IPS-NIHi11 (cell line): ENCODE measurements at regions not wholly inside any gene's neighbourhood (a gene's known extent, or its start where the extent isn't known, plus 50 kb on each side); places are given as distances from the start of the nearest gene placed in this dataset.
"Not testable (repeated sequence)": the region's sequence is repeated elsewhere in the genome, so short reads cannot be mapped to it uniquely, and the experiment has no call there.

Source experiments
- DNase-seq: peaks from one replicate; pipeline ENCODE4 v3.0.0; 2012; ENCODE audit warnings: mixed read lengths, low spot score

DNA sequence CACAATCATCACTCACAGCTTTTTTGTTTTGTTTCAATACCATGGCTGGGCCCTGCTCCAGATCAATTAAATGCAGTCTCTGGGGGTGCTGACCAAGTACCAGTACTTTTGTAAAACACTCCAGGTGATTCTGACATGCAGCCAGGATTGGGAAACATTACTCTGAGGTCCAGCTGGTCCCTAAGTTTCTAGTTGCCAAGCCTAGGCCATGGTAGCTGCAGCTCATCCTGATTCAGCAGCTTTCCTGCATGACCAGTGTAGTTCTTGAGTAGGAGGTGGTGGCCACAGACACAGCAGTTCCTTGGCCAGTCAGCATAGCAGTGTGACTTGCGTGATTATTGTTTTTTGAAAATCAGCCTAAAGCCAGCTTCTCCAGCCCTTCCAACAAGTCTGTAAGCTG is 859.1 kb downstream of the DIAPH3 start:
- no peak for DNase-seq

DNA sequence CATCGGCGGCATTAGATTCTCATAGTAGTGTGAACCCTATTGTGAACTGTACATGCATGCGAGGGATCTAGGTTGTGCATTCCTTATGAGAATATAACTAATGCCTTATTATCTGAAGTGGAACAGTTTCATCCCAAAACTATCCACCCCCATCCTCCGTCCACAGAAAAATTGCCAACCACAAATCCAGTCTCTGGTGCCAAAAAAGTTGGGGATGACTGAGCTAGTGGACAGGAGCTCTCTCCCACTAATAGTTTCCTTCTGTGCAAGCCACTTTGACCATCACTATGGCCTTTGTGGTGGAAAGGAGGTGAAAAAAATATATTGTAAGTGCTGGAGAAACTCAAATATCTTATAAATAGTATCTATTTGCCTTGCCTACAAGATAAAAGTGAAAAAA is 857.8 kb downstream of the DIAPH3 start:
- no peak for DNase-seq

GRCh38 chr13:59312776-59313175 is 851.0 kb downstream of the DIAPH3 start:
- DNase-seq, result no peak

- DNase-seq, result peak; percentile 66
Observed at GRCh38 chr13:59318320-59318930, 845.3 kb downstream of the DIAPH3 start.

DNA sequence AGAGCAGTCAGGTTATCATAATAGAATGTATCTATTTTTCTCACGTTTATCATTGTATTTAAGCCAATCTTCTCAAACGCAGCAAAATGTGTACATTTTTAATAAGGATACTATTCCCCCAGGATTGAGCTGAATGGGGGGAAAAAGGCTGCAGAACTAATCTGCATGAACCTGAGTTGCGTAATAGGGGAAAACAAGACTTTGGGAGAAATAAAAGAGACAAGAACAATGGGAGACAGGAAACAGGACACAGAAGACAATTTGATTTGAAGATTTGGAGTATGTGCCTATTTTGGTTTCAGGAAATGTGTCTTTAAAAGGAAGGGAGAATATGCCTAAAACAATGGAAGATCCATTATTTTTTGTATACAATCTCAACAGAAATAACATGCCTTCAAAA is 844.5 kb downstream of the DIAPH3 start:
- no peak for DNase-seq

DNA sequence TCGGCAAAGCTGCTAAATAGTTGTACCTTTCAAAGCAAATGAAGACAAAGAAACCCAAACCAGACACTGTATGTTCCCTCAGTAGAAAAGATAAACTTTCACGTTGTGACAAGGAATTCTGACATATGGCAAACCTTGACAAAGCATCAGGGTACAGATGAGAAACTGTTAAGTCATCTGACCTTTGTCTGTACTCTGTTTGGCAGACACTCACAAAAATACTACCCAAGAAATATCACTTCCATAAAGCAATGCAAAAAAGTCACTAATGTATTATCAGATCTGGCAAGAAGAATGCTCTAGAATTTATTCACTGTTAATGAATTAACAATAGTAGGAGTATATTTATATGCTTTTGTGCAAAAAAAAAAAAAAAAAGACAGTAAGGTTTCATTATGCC is 843.7 kb downstream of the DIAPH3 start:
- no peak for DNase-seq

- DNase-seq, result not testable (repeated sequence)
Observed at GRCh38 chr13:59324401-59324800, 839.3 kb downstream of the DIAPH3 start.

- DNase-seq, result no peak
Observed at GRCh38 chr13:59326717-59327116, 837.0 kb downstream of the DIAPH3 start.

DNA sequence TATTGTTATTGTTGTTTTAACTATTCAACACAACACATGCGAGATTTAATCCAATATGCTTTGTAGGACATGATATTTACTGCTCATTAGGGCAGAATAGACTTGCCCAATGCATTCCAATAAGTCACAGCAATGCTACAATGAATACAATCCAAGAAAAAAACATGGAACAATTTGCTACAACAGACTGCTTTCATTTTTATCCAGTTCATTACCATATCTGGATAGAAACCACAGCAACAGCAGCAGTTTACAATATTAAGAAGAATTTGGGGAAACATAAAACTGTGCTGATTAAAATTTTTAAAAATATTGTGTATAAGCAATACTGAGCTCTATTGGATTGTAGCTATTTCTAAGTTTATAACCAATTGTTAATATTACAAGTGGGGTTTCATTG is 833.0 kb downstream of the DIAPH3 start:
- no peak for DNase-seq

DNA sequence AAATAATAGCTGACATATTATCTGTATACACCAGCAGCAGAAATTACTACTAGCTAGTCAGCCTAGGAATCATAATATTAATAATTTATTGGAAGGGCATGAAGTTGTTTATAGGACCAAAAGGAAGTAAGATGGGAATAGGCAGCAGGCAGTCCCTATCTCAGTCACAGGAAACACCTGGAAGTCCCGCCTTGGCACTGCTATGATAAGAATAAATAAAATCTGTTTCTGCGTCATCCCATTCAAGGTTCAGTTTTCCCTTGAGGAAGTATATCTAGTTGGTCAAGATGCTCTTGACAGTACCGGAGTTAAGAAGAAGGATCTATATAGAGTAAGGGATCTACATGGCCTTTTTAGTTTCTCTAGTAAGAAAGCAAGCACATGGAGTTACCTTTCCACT is 830.8 kb downstream of the DIAPH3 start:
- DNase-seq, result no peak

DNA sequence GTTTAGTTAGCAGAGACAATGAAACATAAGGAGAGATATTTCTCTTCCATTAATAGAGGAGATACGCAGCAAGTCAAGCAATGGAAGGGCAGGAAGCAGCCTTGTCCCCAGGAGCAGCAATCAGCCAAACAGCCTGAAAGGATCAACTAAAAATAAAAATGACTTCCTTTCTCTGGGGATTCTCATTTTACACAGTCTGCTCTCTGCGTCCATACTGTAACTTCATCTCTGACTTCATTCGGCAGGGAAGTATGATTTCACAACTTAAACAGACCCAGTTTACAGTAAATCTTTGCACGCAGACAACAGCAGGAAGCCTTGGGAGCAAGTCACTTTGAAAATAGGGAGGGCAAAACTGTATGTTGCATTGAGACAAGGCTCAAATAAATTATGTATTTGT is 826.7 kb downstream of the DIAPH3 start:
- DNase-seq, result no peak

DNA sequence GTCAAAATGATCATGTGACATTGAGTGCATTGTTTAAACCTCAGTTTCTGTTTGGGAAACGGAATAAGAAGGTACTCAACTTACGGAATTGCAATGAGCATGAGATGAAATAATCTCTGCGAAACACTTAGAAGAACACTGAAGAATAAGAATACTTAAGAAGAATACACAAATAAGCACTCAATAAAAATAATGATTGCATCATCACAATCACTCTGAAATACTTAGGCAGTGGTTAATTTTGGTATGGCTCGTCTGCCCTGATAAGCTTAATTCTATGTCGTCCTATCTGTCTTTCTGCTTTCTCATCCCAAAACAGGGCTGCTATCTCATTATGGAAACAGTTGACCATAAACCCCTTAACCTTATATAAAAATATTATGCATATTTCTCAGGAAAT is 823.6 kb downstream of the DIAPH3 start:
- no peak for DNase-seq

GRCh38 chr13:59340581-59340980 is 823.1 kb downstream of the DIAPH3 start:
- DNase-seq, result no peak

DNA sequence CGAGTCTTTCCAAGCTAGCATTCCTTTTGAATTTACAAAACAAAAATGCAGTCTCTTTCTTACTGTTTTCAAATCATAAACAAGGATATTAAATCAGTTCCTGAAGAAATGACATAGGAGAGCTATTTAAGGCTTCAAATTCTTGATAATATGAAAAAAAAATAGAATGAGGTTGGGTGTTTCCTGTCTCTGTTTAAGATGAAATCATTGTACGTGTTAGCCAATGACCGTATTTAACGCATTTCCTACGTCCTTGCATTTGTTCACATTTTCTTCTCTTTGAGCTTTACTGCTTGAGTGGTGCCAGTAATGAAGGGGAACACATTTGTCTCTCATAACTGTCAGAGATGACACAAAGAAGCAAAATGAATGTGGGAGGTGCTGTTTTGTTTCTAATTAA is 821.3 kb downstream of the DIAPH3 start:
- no peak for DNase-seq

- DNase-seq, result no peak
Observed at GRCh38 chr13:59343132-59343531, 820.6 kb downstream of the DIAPH3 start.

DNA sequence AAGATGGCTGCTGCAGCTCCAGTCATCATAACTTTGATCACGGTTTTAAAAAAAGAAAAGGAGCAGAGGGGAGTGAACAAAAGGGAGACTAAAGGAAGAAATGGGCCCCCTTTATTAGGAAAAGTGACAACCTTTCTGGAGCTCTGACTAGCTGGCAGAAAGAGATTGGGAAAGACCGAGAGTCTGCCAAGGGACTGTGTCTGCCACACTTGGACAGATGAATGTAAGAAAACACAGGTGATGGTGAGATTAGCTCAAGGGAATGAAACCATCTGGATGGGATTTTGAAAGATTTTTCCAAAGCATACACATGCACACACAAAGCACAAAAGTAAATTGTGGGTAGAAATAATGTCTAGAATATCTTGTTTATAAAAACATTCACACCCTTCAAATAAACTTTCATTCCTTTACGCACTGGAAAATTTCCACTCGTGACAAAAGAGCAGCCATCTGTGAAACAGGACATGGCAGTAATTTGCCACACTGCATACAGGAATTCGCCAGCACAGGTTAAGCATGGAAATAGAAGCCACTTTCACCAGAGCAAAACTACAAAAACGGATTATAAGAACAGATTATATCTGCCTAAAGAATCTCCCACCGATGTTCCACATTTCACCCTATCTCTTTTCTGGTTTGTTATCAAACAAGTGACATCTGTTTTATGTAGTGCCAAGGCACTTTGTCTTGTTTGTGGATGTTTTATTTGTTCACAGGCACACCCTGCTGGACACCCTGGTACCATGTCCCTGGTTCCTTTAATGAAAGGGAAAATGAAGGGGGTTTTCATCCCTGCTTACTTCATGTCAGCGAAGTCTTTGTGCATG is 819.5 kb downstream of the DIAPH3 start:
- no peak for DNase-seq

DNA sequence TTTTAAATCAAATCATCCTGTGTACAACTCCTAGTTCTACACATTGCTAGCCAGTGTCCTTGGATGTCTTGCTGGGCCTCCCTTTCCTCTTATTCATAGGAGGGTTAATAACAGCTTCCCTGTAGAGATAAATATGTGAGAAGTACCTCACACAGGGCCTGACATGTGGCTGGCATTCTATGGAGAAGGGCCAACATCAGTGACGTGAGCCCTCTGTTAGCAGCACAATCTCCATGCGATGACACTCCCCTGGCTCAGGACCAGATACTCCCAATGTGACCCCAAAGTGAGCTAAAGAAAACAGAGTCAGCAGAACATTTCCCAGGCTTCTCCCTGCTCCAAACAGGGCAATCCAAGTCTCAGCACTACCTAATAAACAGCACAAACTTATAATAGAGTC is 818.4 kb downstream of the DIAPH3 start:
- DNase-seq, result no peak

DNA sequence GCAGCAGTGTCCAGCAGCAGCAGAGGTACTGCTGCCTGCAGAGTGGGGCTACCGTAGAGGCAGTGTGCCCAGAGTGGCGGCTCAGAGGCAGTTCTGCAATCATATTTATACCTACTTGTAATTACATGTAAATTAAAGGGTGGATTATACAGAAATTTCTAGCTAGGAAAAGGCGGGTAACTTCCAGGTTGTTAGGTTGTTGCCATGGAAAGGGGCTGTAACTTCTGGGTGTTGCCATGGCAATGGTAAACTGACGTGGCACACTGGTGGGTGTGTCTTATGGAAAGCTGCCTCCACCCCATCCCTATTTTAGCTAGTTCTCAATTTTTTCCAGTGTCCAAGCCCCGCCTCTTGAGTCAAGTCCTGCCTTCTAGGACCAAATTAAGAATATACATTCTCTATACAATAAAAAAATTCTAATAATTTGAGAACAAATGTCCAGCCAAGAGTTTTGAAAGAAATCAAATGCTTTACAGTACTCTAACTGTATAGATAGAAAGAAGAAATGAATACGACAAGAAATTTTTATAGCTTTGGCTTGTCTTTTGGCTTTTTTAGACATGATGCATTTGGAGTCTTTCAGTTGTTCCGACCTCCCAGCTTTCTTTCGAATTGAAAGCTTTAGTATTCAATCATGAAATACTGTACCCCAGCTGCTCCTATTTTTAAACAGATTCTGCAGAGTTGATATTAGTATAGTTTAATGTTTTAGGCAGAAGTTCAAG is 816.6 kb downstream of the DIAPH3 start:
- DNase-seq, result no peak

DNA sequence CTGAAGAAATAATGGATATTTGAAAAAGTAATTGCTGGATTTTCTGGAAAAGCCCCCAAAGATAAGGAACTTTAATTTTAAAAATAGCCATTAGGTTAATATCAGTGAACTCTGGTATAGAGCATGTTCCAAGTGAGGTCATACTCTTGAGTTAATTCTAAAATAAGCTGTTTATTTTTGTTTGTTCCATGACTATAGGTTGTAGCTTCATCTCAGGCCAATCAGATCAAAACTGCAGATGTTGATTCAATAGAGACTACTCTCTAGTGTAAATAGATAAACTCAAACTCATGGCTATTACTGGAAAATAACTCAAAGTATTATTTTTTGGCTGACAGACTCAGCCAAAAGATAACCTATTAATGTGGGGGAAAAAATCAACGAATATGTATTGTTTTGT is 815.1 kb downstream of the DIAPH3 start:
- no peak for DNase-seq

- no peak for DNase-seq
Observed at GRCh38 chr13:59352600-59352999, 811.1 kb downstream of the DIAPH3 start.

DNA sequence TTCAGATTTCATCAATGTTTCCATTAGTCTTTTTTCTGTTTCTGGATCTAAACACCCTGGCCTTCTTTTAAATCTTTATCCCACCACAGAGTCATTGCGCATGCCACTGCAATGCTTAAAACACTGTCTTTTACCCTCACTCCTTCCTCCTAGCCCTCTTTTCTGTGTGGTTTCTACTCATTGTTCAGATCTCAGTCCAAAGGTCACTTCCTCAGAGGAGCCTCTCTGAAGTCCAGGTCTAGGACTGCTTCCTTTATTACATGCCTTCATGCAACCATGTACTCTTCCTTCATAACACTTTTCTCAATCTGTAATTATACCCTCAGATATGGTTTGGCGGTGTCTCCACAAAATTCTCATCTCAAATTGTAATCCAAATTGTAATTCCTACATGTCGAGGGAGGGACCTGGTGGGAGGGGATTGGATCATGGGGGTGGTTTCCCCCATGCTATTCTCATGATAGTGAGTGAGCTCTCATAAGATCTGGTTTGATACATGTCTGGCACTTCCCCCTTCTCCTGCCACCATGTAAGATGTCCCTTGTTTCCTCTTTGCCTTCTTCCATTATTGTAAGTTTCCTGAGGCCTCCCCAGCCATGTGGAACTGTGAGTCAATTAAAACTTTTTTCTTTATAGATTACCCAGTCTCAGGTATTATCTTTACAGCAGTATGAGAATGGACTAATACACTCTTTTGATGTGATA is 808.9 kb downstream of the DIAPH3 start:
- no peak for DNase-seq

DNA sequence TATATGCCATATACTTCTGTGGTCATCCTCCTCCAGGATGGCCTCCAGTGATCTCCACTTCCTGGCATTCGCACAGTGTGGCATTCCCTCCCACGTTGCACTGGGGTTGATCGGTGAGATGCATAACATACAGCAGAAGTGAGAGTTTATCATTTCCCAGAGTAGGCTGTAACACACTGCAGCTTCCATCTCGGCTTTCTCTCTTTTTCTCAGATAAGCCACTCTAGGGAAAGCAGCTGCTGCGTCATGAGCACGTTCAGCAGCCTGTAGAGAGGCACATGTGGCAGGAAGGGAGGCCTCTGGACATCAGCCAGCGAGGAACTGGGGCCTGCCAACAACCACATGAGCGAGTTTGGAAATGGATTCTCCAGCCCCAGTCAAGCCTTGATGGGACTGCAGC is 807.1 kb downstream of the DIAPH3 start:
- DNase-seq, result no peak

DNA sequence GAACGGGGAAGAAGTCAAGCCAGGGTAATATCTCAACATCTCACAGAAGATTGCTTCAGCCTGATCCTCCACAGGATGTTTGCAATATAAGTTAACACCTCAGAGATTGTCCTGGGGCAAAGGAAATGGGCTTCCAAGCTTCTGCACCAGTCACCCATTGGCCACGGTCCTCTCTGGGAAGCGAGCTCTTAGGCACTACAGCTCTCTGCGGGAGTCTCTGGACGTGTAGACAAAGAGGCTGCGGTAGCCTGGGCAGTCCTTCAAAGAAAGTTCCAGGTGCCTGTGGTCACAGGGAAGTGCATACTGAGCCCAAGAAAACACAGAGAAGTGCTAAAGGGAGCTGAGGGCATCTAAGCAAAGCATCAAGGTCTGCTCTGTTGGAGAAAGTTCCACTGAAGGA is 805.7 kb downstream of the DIAPH3 start:
- DNase-seq, result no peak
